ENCODE measurements at regions not wholly inside any gene's neighbourhood (a gene's known extent, or its start where the extent isn't known, plus 50 kb on each side); places are given as distances from the start of the nearest gene placed in this dataset.

GRCh38 chr11:36997656-36998055, 399.6 kb upstream of the RAG2 start:
- TF ChIP-seq ZC3H11A (IDR thresholded peaks at IDR 0.05): no peak
- FAIRE-seq: no peak
- no peak for DNase-seq (ENCODE audit: low read depth in 1 of 2, low spot score in 1 of 2)
- H3K4me2 ChIP-seq: no peak overlapping the region
- H3K4me1 ChIP-seq: no peaks in the 10 kb centered on the region
- POLR2A ChIA-PET: no interaction called here
- no peak overlapping the region for H3K27ac ChIP-seq
- 1% methylated on average over 6 of the region's 6 CpGs for WGBS (ENCODE audit: missing lambda C conversion rate)
- no peaks in the 10 kb centered on the region for H3K9me3 ChIP-seq
- no peak for ATAC-seq
- H3K4me3 ChIP-seq: no peak overlapping the region
- CTCF ChIA-PET: no interaction called here

- no peak for FAIRE-seq
- ChIA-PET POLR2A (no interaction called here), CTCF (no interaction called here)
- Histone ChIP-seq H3K9me3 (no peaks in the 10 kb centered on the region), H3K27ac (no peak overlapping the region), H3K4me2 (no peak overlapping the region), H3K4me3 (no peak overlapping the region), H3K4me1 (no peaks in the 10 kb centered on the region)
- ATAC-seq: no peak
- TF ChIP-seq POLR2A (IDR thresholded peaks at IDR 0.05; ENCODE audit: low read length): no peak
- DNase-seq (ENCODE audit: low read depth in 1 of 2, low spot score in 1 of 2): no peak
- 18% methylated on average over 3 of the region's 3 CpGs for WGBS (ENCODE audit: missing lambda C conversion rate)
Measured at GRCh38 chr11:36996795-36997194, 398.8 kb upstream of the RAG2 start.

GRCh38 chr11:36994208-36994607, 396.2 kb upstream of the RAG2 start:
- ChIA-PET POLR2A (no interaction called here), CTCF (no interaction called here)
- ATAC-seq (no peak), FAIRE-seq (no peak), DNase-seq (ENCODE audit: low read depth in 1 of 2, low spot score in 1 of 2) (no peak)
- no peaks in the 10 kb centered on the region for H3K4me1 ChIP-seq
- WGBS (ENCODE audit: missing lambda C conversion rate): 5% methylated on average over 6 of the region's 6 CpGs
- H3K4me3 ChIP-seq: no peak overlapping the region
- TF ChIP-seq KDM5A (IDR thresholded peaks at IDR 0.05) (no peak), BHLHE40 (IDR thresholded peaks at IDR 0.05; ENCODE audit: low read depth, low read length) (no peak), SREBF2 (IDR thresholded peaks at IDR 0.05) (no peak), RAD21 (conservative IDR thresholded peaks at IDR 0.05 in 1 of 2, IDR thresholded peaks at IDR 0.05 in 1 of 2) (no peak), JUNB (IDR thresholded peaks at IDR 0.05) (no peak), ESRRA (IDR thresholded peaks at IDR 0.05; ENCODE audit: borderline replicate concordance, low read length) (no peak)
- no peak overlapping the region for H3K27ac ChIP-seq
- H3K9me3 ChIP-seq: no peaks in the 10 kb centered on the region
- no peak overlapping the region for H3K4me2 ChIP-seq

- H3K9me3 ChIP-seq: no peaks in the 10 kb centered on the region
- H3K27ac ChIP-seq: no peak overlapping the region
- DNase-seq (ENCODE audit: low read depth in 1 of 2, low spot score in 1 of 2) (no peak), ATAC-seq (no peak), FAIRE-seq (no peak)
- 3% methylated on average over 1 of the region's 1 CpG for WGBS (ENCODE audit: missing lambda C conversion rate)
- no peaks in the 10 kb centered on the region for H3K4me1 ChIP-seq
- POLR2A ChIA-PET: no interaction called here
- no peak overlapping the region for H3K4me3 ChIP-seq
- CTCF ChIA-PET: interaction anchor here (1.0 kb wide), 1 partner anchor 10 kb away, joined by 4 read pairs; no protein-coding TSS in a partner anchor
- TF ChIP-seq EHMT2 (IDR thresholded peaks at IDR 0.05; ENCODE audit: low read depth): no peak
- TF ChIP-seq CHD2 (IDR thresholded peaks at IDR 0.05; ENCODE audit: low read length, partially characterized antibody): no peak
- TF ChIP-seq HOXA7 (CRISPR knock-in tag; IDR thresholded peaks at IDR 0.05): no peak
- TF ChIP-seq NFE2L2 (conservative IDR thresholded peaks at IDR 0.05; ENCODE audit: low read length): no peak
- TF ChIP-seq RAD21 (conservative IDR thresholded peaks at IDR 0.05 in 1 of 2, IDR thresholded peaks at IDR 0.05 in 1 of 2): no peak
- TF ChIP-seq CTCF (IDR thresholded peaks at IDR 0.05): no peak
- TF ChIP-seq ELK1 (IDR thresholded peaks at IDR 0.05; ENCODE audit: low read depth, low read length): no peak
- TF ChIP-seq RCOR1 (IDR thresholded peaks at IDR 0.05; ENCODE audit: low read depth, low read length): no peak
- TF ChIP-seq BCL3 (IDR thresholded peaks at IDR 0.05): no peak
- no peak overlapping the region for H3K4me2 ChIP-seq
Measured at GRCh38 chr11:36988556-36988955, 390.5 kb upstream of the RAG2 start.
